A673 (cell line): ENCODE measurements at regions not wholly inside any gene's neighbourhood (a gene's known extent, or its start where the extent isn't known, plus 50 kb on each side); places are given as distances from the start of the nearest gene placed in this dataset.

ENCODE experiments used
- EZH2 ChIP-seq: fragments of 200-600 bp; sonication (generic); IDR thresholded peaks from 2 replicates; pipeline ENCODE4 v1.6.1; 2017; ENCODE audit warnings: borderline replicate concordance, low read depth, mild to moderate bottlenecking, mixed read lengths, antibody characterized with exemption, low read length; ENCODE audit not compliant: poor library complexity, severe bottlenecking
- TF ChIP-seq, protein P1 (sequence below): fragments of 300-800, 200-600 bp; sonication (generic); conservative IDR thresholded peaks from 2 replicates; pipeline ENCODE4 v1.5.1; 2017; ENCODE audit warnings: low read depth, mild to moderate bottlenecking, antibody characterized with exemption, low read length, moderate library complexity, mixed read lengths

DNA sequence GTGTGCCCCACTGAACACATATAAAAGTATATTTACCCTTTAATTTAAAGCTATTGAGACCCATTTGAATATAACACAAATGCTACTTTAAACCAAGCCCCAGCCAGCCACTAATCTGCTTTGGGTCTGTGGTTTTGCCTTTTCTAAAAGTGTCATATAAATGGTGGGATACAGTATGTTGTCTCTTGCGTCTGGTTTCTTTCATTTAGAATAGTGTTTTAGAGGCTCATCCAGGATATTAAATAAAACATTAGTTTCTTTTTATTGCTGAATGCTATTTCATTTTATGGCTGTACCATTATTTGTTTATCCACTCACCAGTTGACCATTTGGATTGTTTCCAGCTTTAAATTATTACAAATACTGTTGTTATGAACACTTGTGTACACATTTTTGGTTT, 290.5 kb upstream of the SORL1-AS1 start:
- TF ChIP-seq, protein P1, sequence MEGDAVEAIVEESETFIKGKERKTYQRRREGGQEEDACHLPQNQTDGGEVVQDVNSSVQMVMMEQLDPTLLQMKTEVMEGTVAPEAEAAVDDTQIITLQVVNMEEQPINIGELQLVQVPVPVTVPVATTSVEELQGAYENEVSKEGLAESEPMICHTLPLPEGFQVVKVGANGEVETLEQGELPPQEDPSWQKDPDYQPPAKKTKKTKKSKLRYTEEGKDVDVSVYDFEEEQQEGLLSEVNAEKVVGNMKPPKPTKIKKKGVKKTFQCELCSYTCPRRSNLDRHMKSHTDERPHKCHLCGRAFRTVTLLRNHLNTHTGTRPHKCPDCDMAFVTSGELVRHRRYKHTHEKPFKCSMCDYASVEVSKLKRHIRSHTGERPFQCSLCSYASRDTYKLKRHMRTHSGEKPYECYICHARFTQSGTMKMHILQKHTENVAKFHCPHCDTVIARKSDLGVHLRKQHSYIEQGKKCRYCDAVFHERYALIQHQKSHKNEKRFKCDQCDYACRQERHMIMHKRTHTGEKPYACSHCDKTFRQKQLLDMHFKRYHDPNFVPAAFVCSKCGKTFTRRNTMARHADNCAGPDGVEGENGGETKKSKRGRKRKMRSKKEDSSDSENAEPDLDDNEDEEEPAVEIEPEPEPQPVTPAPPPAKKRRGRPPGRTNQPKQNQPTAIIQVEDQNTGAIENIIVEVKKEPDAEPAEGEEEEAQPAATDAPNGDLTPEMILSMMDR = no peak
- TF ChIP-seq EZH2 = no peak
